Stomach smooth muscle (tissue), 2 donors: ENCODE measurements at regions not wholly inside any gene's neighbourhood (a gene's known extent, or its start where the extent isn't known, plus 50 kb on each side); places are given as distances from the start of the nearest gene placed in this dataset.
"Not testable (repeated sequence)": the region's sequence is repeated elsewhere in the genome, so short reads cannot be mapped to it uniquely, and the experiment has no call there.

Experiments used
- H3K27ac ChIP-seq: one replicate; pipeline ENCODE4 v1.7.0; 2013; ENCODE audit warnings: mild to moderate bottlenecking, low read length, inconsistent platforms
- H3K27me3 ChIP-seq, 2 donors: one replicate each; pipeline ENCODE4 v1.7.0; 2013; ENCODE audit warnings: low read length in 2 of 2; ENCODE audit not compliant: insufficient read depth in 2 of 2, control insufficient read depth in 1 of 2
- H3K36me3 ChIP-seq, 2 donors: one replicate each; pipeline ENCODE4 v1.7.0; 2013; ENCODE audit warnings: low read length in 2 of 2; ENCODE audit not compliant: control insufficient read depth in 2 of 2, insufficient read depth in 2 of 2
- H3K4me1 ChIP-seq: one replicate; pipeline ENCODE4 v1.7.0; 2013; ENCODE audit warnings: low read length; ENCODE audit not compliant: control insufficient read depth, insufficient read depth
- H3K4me3 ChIP-seq, 2 donors: one replicate each; pipeline ENCODE4 v1.7.0; 2013; ENCODE audit warnings: low read length in 2 of 2
- H3K9ac ChIP-seq, 2 donors: one replicate each; pipeline ENCODE4 v1.7.0; 2013; ENCODE audit warnings: low read length in 2 of 2, mild to moderate bottlenecking in 1 of 2
- H3K9me3 ChIP-seq, 2 donors: one replicate each; pipeline ENCODE4 v1.7.0; 2013; ENCODE audit warnings: low read length in 2 of 2; ENCODE audit not compliant: control insufficient read depth in 2 of 2
- donor health status: healthy.
- donor health status: Pancreatic carcinoma.

GRCh38 chr17:33925649-33926048, 329.4 kb upstream of the CCL2 start:
- Histone ChIP-seq H3K4me3 (no peak overlapping the region), H3K27me3 (peaks cover 6 to 7% of the 10 kb centered on the region in 2 donors), H3K36me3 (no peaks in the 10 kb centered on the region), H3K4me1 (no peaks in the 10 kb centered on the region), H3K9me3 (no peaks in the 10 kb centered on the region), H3K9ac (no peak overlapping the region), H3K27ac (no peak overlapping the region)

- Histone ChIP-seq H3K27me3 (peaks cover 6 to 7% of the 10 kb centered on the region in 2 donors), H3K9ac (no peak overlapping the region), H3K4me1 (no peaks in the 10 kb centered on the region), H3K36me3 (no peaks in the 10 kb centered on the region), H3K4me3 (no peak overlapping the region), H3K27ac (no peak overlapping the region), H3K9me3 (no peaks in the 10 kb centered on the region)
These were observed 327.4 kb upstream of the CCL2 start for GRCh38 chr17:33927732-33928133.

GRCh38 chr17:33929181-33929724, 325.8 kb upstream of the CCL2 start:
- Histone ChIP-seq H3K9ac (no peak overlapping the region), H3K4me3 (no peak overlapping the region), H3K4me1 (no peaks in the 10 kb centered on the region), H3K27ac (no peak overlapping the region), H3K27me3 (peaks cover 3 to 4% of the 10 kb centered on the region in 2 donors), H3K36me3 (no peaks in the 10 kb centered on the region), H3K9me3 (no peaks in the 10 kb centered on the region)

- H3K9me3 ChIP-seq, H3K27me3 ChIP-seq, H3K4me1 ChIP-seq, H3K27ac ChIP-seq, H3K4me3 ChIP-seq, H3K36me3 ChIP-seq, H3K9ac ChIP-seq: not testable (repeated sequence)
These were observed 323.8 kb upstream of the CCL2 start for GRCh38 chr17:33931148-33931814.

- H3K9me3 ChIP-seq, result no peaks in the 10 kb centered on the region
- H3K36me3 ChIP-seq, result no peaks in the 10 kb centered on the region
- H3K27ac ChIP-seq, result no peak overlapping the region
- no peak overlapping the region for H3K4me3 ChIP-seq
- peaks cover 3% of the 10 kb centered on the region in 2 donors for H3K27me3 ChIP-seq
- H3K9ac ChIP-seq, result no peak overlapping the region
- H3K4me1 ChIP-seq, result no peaks in the 10 kb centered on the region
These were observed 322.1 kb upstream of the CCL2 start for GRCh38 chr17:33932996-33933395.

- H3K9me3 ChIP-seq, result no peaks in the 10 kb centered on the region
- H3K4me3 ChIP-seq, result no peak overlapping the region
- H3K9ac ChIP-seq, result no peak overlapping the region
- H3K27me3 ChIP-seq, result peaks cover 3% of the 10 kb centered on the region in 2 donors
- no peak overlapping the region for H3K27ac ChIP-seq
- no peaks in the 10 kb centered on the region for H3K4me1 ChIP-seq
- no peaks in the 10 kb centered on the region for H3K36me3 ChIP-seq
These were observed 321.5 kb upstream of the CCL2 start for GRCh38 chr17:33933576-33933975.

GRCh38 chr17:33934696-33935095, 320.4 kb upstream of the CCL2 start:
- Histone ChIP-seq H3K36me3 (no peaks in the 10 kb centered on the region), H3K4me3 (no peak overlapping the region), H3K9ac (no peak overlapping the region), H3K27me3 (peaks cover 2 to 3% of the 10 kb centered on the region in 2 donors), H3K4me1 (no peaks in the 10 kb centered on the region), H3K9me3 (no peaks in the 10 kb centered on the region), H3K27ac (no peak overlapping the region)

- H3K4me1 ChIP-seq, result no peaks in the 10 kb centered on the region
- no peaks in the 10 kb centered on the region for H3K9me3 ChIP-seq
- no peaks in the 10 kb centered on the region for H3K36me3 ChIP-seq
- H3K4me3 ChIP-seq, result no peak overlapping the region
- H3K27ac ChIP-seq, result no peak overlapping the region
- H3K27me3 ChIP-seq, result peaks cover 0 to 2% of the 10 kb centered on the region in 2 donors
- H3K9ac ChIP-seq, result no peak overlapping the region
These were observed 319.3 kb upstream of the CCL2 start for GRCh38 chr17:33935822-33936221.

GRCh38 chr17:33936764-33937163, 318.3 kb upstream of the CCL2 start:
- no peak overlapping the region for H3K9ac ChIP-seq
- peaks cover 0 to 2% of the 10 kb centered on the region in 2 donors for H3K27me3 ChIP-seq
- no peaks in the 10 kb centered on the region for H3K36me3 ChIP-seq
- no peak overlapping the region for H3K27ac ChIP-seq
- no peaks in the 10 kb centered on the region for H3K4me1 ChIP-seq
- no peaks in the 10 kb centered on the region for H3K9me3 ChIP-seq
- H3K4me3 ChIP-seq, result no peak overlapping the region

- H3K36me3 ChIP-seq, result no peaks in the 10 kb centered on the region
- peaks cover 0 to 4% of the 10 kb centered on the region in 2 donors for H3K27me3 ChIP-seq
- H3K4me3 ChIP-seq, result no peak overlapping the region
- H3K27ac ChIP-seq, result no peak overlapping the region
- no peaks in the 10 kb centered on the region for H3K4me1 ChIP-seq
- no peaks in the 10 kb centered on the region for H3K9me3 ChIP-seq
- H3K9ac ChIP-seq, result no peak overlapping the region
These were observed 315.1 kb upstream of the CCL2 start for GRCh38 chr17:33939959-33940358.

GRCh38 chr17:33940769-33941370, 314.2 kb upstream of the CCL2 start:
- H3K9ac ChIP-seq, result no peak overlapping the region
- H3K27ac ChIP-seq, result no peak overlapping the region
- no peaks in the 10 kb centered on the region for H3K4me1 ChIP-seq
- H3K4me3 ChIP-seq, result no peak overlapping the region
- no peaks in the 10 kb centered on the region for H3K9me3 ChIP-seq
- H3K27me3 ChIP-seq, result peaks cover 2 to 6% of the 10 kb centered on the region in 2 donors
- H3K36me3 ChIP-seq, result no peaks in the 10 kb centered on the region
